ENCODE measurements at regions not wholly inside any gene's neighbourhood (a gene's known extent, or its start where the extent isn't known, plus 50 kb on each side); places are given as distances from the start of the nearest gene placed in this dataset.

- no peak for DNase-seq
These were observed 289.8 kb downstream of the CTTN start for GRCh38 chr11:70688142-70688541.

- DNase-seq, result no peak
These were observed 291.4 kb downstream of the CTTN start for GRCh38 chr11:70689764-70690163.

GRCh38 chr11:70692131-70692530 is 293.8 kb downstream of the CTTN start:
- DNase-seq, result no peak

- no peak for DNase-seq
These were observed 296.0 kb downstream of the CTTN start for GRCh38 chr11:70694371-70694770.

- no peak for DNase-seq
These were observed 297.0 kb downstream of the CTTN start for GRCh38 chr11:70695086-70695960.

- no peak for DNase-seq
These were observed 297.7 kb downstream of the CTTN start for GRCh38 chr11:70696076-70696475.

GRCh38 chr11:70696564-70696963 is 298.2 kb downstream of the CTTN start:
- DNase-seq, result no peak

- no peak for DNase-seq
These were observed 299.4 kb downstream of the CTTN start for GRCh38 chr11:70697701-70698100.

GRCh38 chr11:70698871-70699270 is 300.5 kb downstream of the CTTN start:
- DNase-seq, result no peak

GRCh38 chr11:70699294-70700221 is 301.2 kb downstream of the CTTN start:
- DNase-seq, result no peak

GRCh38 chr11:70700453-70700852 is 302.1 kb downstream of the CTTN start:
- DNase-seq, result no peak

GRCh38 chr11:70700871-70701270 is 302.5 kb downstream of the CTTN start:
- DNase-seq, result no peak

- DNase-seq, result no peak
These were observed 303.8 kb downstream of the CTTN start for GRCh38 chr11:70702040-70702648.

GRCh38 chr11:70703141-70704064 is 305.1 kb downstream of the CTTN start:
- no peak for DNase-seq

GRCh38 chr11:70705097-70705496 is 306.8 kb downstream of the CTTN start:
- DNase-seq, result no peak

- no peak for DNase-seq
These were observed 307.6 kb downstream of the CTTN start for GRCh38 chr11:70705930-70706329.

- no peak for DNase-seq
These were observed 309.5 kb downstream of the CTTN start for GRCh38 chr11:70707821-70708220.

GRCh38 chr11:70709596-70709995 is 311.3 kb downstream of the CTTN start:
- no peak for DNase-seq

- no peak for DNase-seq
These were observed 311.9 kb downstream of the CTTN start for GRCh38 chr11:70710192-70710591.

GRCh38 chr11:70710601-70711000 is 312.3 kb downstream of the CTTN start:
- no peak for DNase-seq

- no peak for DNase-seq
These were observed 313.0 kb downstream of the CTTN start for GRCh38 chr11:70711095-70711910.

GRCh38 chr11:70711911-70712185 is 313.5 kb downstream of the CTTN start:
- no peak for DNase-seq

Measured in NCI-H1048 (cell line).